CD4-positive, alpha-beta T cell treated with Interleukin-15 for 4 hours (primary cell): ENCODE measurements at regions not wholly inside any gene's neighbourhood (a gene's known extent, or its start where the extent isn't known, plus 50 kb on each side); places are given as distances from the start of the nearest gene placed in this dataset.

Source experiments
- DNase-seq: peaks from one replicate; pipeline ENCODE4 v3.0.0-alpha.2; 2020; ENCODE audit warnings: low spot score

GRCh38 chr2:120607506-120607905 lies 128.2 kb upstream of the GLI2 start:
- DNase-seq, result no peak

GRCh38 chr2:120607996-120608395 lies 127.7 kb upstream of the GLI2 start:
- DNase-seq, result no peak

- no peak for DNase-seq
These were observed 125.8 kb upstream of the GLI2 start for GRCh38 chr2:120609826-120610395.

- no peak for DNase-seq
These were observed 124.7 kb upstream of the GLI2 start for GRCh38 chr2:120611016-120611415.

- DNase-seq, result no peak
These were observed 123.7 kb upstream of the GLI2 start for GRCh38 chr2:120611961-120612360.

- no peak for DNase-seq
These were observed 123.2 kb upstream of the GLI2 start for GRCh38 chr2:120612471-120612870.

GRCh38 chr2:120612931-120613330 lies 122.7 kb upstream of the GLI2 start:
- no peak for DNase-seq

GRCh38 chr2:120613742-120614571 lies 121.7 kb upstream of the GLI2 start:
- no peak for DNase-seq

GRCh38 chr2:120614901-120615300 lies 120.8 kb upstream of the GLI2 start:
- no peak for DNase-seq

- DNase-seq, result no peak
These were observed 119.4 kb upstream of the GLI2 start for GRCh38 chr2:120616261-120616660.

GRCh38 chr2:120617055-120617454 lies 118.6 kb upstream of the GLI2 start:
- DNase-seq, result no peak

- no peak for DNase-seq
These were observed 116.8 kb upstream of the GLI2 start for GRCh38 chr2:120618830-120619229.

GRCh38 chr2:120619579-120619978 lies 116.1 kb upstream of the GLI2 start:
- no peak for DNase-seq

- DNase-seq, result no peak
These were observed 115.5 kb upstream of the GLI2 start for GRCh38 chr2:120620025-120620793.

GRCh38 chr2:120622159-120622869 lies 113.4 kb upstream of the GLI2 start:
- no peak for DNase-seq

- DNase-seq, result no peak
These were observed 112.5 kb upstream of the GLI2 start for GRCh38 chr2:120622886-120623753.

- no peak for DNase-seq
These were observed 111.5 kb upstream of the GLI2 start for GRCh38 chr2:120624061-120624737.

GRCh38 chr2:120624738-120625446 lies 110.8 kb upstream of the GLI2 start:
- DNase-seq, result no peak

GRCh38 chr2:120625865-120626560 lies 109.7 kb upstream of the GLI2 start:
- DNase-seq, result no peak

GRCh38 chr2:120626566-120626965 lies 109.1 kb upstream of the GLI2 start:
- DNase-seq, result no peak
